Mesothelial cell of epicardium (in vitro differentiated cells): ENCODE measurements at regions not wholly inside any gene's neighbourhood (a gene's known extent, or its start where the extent isn't known, plus 50 kb on each side); places are given as distances from the start of the nearest gene placed in this dataset.

ENCODE experiments used
- DNase-seq, 2 experiments: peaks; one replicate each; pipeline ENCODE4 v3.0.0; 2021; ENCODE audit warnings: low spot score in 2 of 2; ENCODE audit not compliant: unreplicated experiment in 2 of 2
- H3K27ac Mint-ChIP-seq: 2 replicates; pipeline ENCODE4 v1.8.0; 2021; ENCODE audit warnings: mixed read lengths
- H3K27me3 Mint-ChIP-seq: 2 replicates; pipeline ENCODE4 v1.8.0; 2021; ENCODE audit warnings: low read depth, mixed read lengths
- H3K36me3 Mint-ChIP-seq: 2 replicates; pipeline ENCODE4 v1.8.0; 2021; ENCODE audit warnings: mixed read lengths
- H3K4me1 Mint-ChIP-seq: 2 replicates; pipeline ENCODE4 v1.8.0; 2021; ENCODE audit warnings: mixed read lengths
- H3K4me3 Mint-ChIP-seq: 2 replicates; pipeline ENCODE4 v1.8.0; 2021; ENCODE audit warnings: mild to moderate bottlenecking, moderate library complexity, mixed read lengths
- H3K9me3 Mint-ChIP-seq: 2 replicates; pipeline ENCODE4 v1.8.0; 2021; ENCODE audit warnings: mixed read lengths
- TF ChIP-seq, protein P1 (sequence below): fragments of 200-600 bp; sonication (generic); IDR thresholded peaks from one replicate; pipeline ENCODE4 v1.5.0; 2021; ENCODE audit warnings: antibody characterized with exemption; ENCODE audit not compliant: unreplicated experiment

GRCh38 chr1:87715471-87715870 is 386.8 kb downstream of the LMO4 start:
- H3K27ac Mint-ChIP-seq = no peak overlapping the region
- peaks cover 70% of the 10 kb centered on the region for H3K4me1 Mint-ChIP-seq
- H3K27me3 Mint-ChIP-seq = no peaks in the 10 kb centered on the region
- TF ChIP-seq, protein P1, sequence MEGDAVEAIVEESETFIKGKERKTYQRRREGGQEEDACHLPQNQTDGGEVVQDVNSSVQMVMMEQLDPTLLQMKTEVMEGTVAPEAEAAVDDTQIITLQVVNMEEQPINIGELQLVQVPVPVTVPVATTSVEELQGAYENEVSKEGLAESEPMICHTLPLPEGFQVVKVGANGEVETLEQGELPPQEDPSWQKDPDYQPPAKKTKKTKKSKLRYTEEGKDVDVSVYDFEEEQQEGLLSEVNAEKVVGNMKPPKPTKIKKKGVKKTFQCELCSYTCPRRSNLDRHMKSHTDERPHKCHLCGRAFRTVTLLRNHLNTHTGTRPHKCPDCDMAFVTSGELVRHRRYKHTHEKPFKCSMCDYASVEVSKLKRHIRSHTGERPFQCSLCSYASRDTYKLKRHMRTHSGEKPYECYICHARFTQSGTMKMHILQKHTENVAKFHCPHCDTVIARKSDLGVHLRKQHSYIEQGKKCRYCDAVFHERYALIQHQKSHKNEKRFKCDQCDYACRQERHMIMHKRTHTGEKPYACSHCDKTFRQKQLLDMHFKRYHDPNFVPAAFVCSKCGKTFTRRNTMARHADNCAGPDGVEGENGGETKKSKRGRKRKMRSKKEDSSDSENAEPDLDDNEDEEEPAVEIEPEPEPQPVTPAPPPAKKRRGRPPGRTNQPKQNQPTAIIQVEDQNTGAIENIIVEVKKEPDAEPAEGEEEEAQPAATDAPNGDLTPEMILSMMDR = no peak
- DNase-seq = no peak
- H3K4me3 Mint-ChIP-seq = no peak overlapping the region
- no peaks in the 10 kb centered on the region for H3K9me3 Mint-ChIP-seq
- H3K36me3 Mint-ChIP-seq = no peaks in the 10 kb centered on the region

DNA sequence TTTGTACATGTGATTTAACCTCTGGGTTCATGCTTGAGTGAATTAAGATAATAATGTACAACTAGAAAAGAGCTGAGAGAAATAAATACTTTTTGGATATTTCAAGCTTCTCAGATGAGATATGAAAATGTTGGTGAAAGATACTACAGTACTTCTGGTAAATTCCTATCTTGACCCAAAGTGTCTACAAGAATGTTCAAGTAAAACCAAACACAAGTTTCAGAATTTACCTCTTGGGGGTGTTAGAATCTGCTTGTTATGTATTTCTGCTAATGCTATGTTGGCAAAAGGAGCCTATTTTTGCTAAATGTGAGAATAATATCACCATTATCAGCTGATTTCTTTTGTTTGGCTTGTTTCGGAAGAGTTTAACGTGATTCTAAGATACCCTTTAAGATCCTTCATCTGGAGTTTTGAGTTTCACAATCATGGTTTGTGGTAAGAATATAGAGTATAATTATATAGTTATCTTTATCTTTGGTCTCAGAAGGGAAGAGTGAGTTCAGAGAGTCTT is 388.5 kb downstream of the LMO4 start:
- Mint-ChIP-seq H3K9me3 (no peaks in the 10 kb centered on the region), H3K27ac (peak overlapping the region; percentile 40), H3K4me3 (no peak overlapping the region), H3K36me3 (no peaks in the 10 kb centered on the region), H3K27me3 (no peaks in the 10 kb centered on the region), H3K4me1 (peaks cover 62% of the 10 kb centered on the region)
- TF ChIP-seq, protein P1 = no peak
- no peak for DNase-seq

GRCh38 chr1:87718241-87718950 is 389.7 kb downstream of the LMO4 start:
- H3K4me3 Mint-ChIP-seq = no peak overlapping the region
- H3K4me1 Mint-ChIP-seq = peaks cover 51% of the 10 kb centered on the region
- no peaks in the 10 kb centered on the region for H3K36me3 Mint-ChIP-seq
- TF ChIP-seq, protein P1 = no peak
- H3K27me3 Mint-ChIP-seq = no peaks in the 10 kb centered on the region
- no peaks in the 10 kb centered on the region for H3K9me3 Mint-ChIP-seq
- DNase-seq = no peak
- H3K27ac Mint-ChIP-seq = peak overlapping the region; percentile 40

DNA sequence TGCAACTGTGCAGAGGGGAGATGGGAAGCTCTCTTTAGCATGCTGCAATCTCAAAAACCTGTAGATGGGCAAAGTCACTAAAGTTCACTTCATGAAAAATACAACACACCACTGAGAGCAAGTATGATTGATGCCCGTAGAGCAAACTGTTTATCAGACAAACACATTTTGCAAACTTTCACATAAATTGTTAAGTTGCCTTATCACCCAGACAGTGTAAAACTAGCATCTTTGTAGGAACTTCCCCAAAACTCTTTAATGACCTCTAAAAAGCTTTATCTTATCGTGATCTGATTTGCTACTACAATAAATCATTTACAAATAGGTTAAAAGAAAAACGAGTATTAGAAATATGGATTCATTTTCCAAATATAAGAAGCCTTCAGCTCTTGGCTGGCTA is 391.0 kb downstream of the LMO4 start:
- TF ChIP-seq, protein P1 = no peak
- Mint-ChIP-seq H3K4me1 (peaks cover 47% of the 10 kb centered on the region), H3K9me3 (no peaks in the 10 kb centered on the region), H3K27me3 (no peaks in the 10 kb centered on the region), H3K36me3 (no peaks in the 10 kb centered on the region), H3K4me3 (no peak overlapping the region), H3K27ac (no peak overlapping the region)
- no peak for DNase-seq

DNA sequence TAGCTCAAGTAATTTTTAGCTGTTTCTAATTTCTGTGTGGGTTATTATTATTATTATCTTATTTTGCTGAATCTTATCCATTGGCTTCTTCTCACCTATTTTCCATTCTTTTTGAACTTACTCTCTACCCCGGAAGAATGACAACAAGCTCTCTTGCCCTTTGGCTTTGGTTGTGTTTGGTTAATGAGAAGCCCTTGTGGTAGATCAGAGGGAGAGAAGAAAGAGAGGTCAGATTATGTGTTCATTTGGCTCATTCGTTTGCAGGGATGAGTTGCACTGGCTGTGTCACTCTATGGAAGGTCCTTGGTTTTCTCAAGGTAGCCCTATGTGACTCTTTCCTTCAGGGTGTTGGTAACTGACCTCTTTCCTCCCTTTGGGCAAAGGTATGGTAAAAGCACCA is 391.9 kb downstream of the LMO4 start:
- TF ChIP-seq, protein P1 = no peak
- DNase-seq = no peak
- Mint-ChIP-seq H3K9me3 (peaks cover 7% of the 10 kb centered on the region), H3K36me3 (peaks cover 2% of the 10 kb centered on the region), H3K27ac (no peak overlapping the region), H3K4me1 (peaks cover 39% of the 10 kb centered on the region), H3K4me3 (no peak overlapping the region), H3K27me3 (no peaks in the 10 kb centered on the region)
